ENCODE measurements at regions not wholly inside any gene's neighbourhood (a gene's known extent, or its start where the extent isn't known, plus 50 kb on each side); places are given as distances from the start of the nearest gene placed in this dataset.

DNA sequence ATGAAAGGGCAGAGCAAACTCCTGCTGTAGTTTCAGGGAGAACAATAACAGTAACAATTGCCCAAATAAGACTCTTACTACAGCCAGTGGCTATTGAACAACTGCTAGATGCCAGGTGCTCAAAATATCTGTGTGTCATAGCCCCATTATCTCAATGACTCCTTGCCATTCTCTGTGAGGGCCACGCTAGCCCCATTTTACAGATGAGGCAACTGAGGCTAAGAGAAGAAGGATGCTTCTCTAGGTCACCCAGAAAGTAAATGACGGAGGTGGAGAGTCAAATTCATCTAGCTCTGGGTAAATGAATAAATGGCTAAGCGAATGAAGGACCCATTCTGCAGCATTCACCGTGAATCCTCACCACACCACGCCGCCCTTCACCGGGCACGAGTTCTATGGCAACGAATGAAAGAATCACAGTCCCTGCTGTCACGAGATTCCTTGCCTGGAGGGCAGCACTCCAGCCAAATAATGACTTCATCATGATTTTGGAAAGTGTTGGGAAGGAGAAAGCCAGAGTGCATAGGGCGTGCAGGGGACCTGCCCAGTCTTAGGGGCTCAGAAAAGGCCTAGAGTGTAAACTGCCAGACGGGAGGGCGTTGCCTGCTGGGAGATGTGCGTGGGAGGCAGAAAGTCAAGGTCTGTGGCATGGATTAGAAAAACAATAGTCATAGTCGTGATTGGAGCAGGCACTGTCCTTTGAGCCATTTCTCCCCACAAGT lies 147.2 kb downstream of the C9orf50 start:
- DNase-seq (ENCODE audit: low read depth, low spot score), result no peak

- DNase-seq (ENCODE audit: low read depth, low spot score), result no peak
Measured at GRCh38 chr9:129472651-129473102, 148.2 kb downstream of the C9orf50 start.

DNA sequence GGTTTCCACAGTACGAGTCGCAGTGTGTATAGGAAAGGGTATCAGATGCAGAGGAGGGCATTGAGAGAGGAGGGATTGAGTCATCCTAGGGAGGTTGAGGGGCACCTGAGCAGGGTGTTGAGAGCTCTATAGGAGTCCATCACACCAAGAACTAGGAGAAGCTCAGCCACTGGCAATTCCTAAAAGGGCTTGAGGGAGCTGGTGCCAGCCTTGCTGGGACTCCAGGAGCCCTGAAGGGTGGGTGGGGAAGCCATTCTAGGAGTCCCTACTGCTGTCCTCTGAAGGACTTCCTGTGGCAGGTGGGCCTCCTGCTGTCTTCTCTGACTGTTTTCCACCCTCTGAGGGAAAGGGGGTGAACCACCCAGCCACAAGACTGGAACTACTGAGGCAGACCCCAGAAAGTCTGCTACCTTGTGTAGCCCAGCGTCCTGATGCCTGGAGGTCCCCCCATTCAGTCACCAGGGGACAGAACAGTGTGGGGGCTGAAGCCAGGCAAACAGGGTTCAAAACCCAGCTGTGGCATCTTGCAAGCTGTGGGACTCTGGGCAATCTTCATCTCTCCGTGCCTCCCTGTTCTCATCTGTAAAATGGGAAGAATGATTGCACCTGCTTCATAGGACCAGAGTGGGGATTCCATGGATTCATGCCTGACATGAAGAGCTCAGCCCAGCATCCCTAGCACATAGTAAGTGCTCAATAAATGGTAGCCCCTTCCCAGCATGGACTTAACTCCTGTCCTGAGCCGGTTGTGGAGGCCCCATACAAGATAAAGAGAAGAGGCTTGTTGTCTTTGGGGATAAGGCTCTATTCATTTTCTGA lies 149.5 kb downstream of the C9orf50 start:
- DNase-seq (ENCODE audit: low read depth, low spot score), result no peak

- no peak for DNase-seq (ENCODE audit: low read depth, low spot score)
Measured at GRCh38 chr9:129469988-129470316, 150.9 kb downstream of the C9orf50 start.

DNA sequence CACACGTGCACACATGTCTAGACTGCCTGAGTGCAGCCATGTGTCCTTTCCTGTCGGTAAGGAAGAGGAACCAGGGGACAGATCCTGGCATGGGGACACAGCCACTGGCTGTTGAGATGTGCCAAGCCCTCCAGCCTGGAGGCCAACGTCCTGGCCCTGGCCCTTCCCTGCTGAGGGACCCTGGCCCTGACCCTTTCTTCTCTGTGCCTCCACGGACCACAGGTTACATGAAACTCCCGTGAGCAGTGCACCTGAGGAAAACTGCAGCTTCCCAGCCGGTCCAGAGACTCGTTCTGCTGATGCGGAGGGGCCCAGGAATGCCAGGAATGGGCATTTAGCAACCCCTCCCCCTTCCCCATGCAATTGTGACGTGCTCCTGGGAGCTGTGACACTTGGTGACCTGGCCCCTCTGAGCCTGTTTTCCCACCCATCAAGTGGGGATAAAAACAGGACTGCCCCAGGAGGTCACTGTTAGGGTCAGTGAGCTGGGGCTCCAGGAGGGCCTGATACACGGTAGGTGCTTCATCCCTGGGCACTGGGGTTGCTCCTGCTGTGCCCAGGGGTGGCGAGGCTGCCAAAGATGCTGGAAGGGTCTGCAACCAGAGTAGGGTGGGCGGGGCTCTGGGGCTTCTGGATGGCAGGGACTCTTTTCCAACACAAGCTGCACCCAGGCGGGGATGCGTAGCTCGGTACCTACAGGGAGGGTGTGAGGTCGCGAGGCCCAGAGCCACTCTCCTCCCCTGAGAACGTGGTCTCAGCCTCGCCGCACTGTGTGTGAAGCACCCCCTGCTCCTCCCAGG lies 151.5 kb downstream of the C9orf50 start:
- DNase-seq (ENCODE audit: low read depth, low spot score), result peak; percentile 86

DNA sequence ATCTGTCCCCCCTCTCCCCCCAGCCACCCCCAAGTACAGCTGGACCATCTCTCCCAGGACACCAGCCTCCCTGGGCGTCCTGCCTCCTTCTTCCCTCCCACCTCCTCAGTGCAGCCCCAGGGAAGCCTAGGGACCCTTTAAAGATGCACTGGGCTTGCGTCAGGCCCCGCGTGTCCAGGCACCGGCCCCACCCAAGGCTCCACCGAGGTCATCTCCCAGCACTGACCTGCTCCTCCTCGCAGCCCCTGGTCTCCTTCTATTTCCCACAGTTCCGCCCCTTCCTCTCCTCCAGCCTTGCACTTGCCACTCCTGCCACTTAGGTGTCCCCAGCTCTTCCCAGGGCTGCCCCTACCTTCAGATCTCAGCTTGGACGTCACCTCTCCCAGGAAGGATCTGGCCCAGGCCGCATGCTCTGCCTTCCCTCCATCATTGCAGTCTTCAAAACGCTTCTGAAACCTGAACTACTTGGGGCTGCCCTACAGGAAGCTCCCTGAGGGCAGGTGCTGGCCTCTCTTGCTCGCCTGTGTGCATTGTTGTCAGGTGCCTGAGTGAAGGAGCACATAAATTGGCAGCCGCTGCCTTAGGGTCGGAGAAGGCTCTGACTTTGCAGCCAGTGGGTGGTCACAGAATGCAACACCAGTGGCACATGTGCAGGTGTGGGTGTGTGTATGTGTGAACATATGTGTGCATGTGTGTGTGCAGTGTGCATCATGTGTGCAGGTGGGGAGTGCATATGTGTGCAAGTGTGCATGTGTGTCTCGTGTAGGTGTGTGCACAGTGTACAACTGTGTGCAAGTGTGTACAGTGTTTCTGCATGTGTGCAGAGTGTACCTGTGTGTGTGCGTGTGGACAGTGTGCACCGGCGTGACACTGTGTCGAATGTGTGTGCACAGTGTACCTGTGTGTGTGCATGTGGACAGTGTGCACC lies 152.9 kb downstream of the C9orf50 start:
- DNase-seq (ENCODE audit: low read depth, low spot score), result peak; percentile 65

- no peak for DNase-seq (ENCODE audit: low read depth, low spot score)
Measured at GRCh38 chr9:129467004-129467588, 153.8 kb downstream of the C9orf50 start.

GRCh38 chr9:129465834-129466535 lies 154.9 kb downstream of the C9orf50 start:
- DNase-seq (ENCODE audit: low read depth, low spot score), result no peak

GRCh38 chr9:129464972-129465833 lies 155.7 kb downstream of the C9orf50 start:
- DNase-seq (ENCODE audit: low read depth, low spot score), result no peak

DNA sequence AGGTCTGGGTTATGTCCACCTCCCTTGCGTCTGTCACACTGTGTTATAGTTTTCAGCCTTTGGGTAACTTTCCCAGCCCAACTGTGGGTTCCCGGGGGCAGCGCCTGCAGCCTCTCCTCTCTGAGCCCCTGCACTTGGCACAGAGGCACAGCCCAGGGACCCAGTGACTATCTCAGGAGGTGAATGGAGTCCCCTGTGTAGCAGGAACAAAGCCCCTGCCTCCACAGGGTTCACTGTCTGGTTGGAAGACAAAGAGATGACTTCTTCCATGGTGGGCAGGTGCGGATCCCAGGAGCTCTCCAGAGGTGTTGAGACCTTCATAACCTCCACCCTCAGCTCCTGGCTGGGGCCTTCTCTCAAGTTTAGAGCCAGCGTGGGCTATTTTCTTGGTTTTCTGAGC lies 156.9 kb downstream of the C9orf50 start:
- no peak for DNase-seq (ENCODE audit: low read depth, low spot score)

DNA sequence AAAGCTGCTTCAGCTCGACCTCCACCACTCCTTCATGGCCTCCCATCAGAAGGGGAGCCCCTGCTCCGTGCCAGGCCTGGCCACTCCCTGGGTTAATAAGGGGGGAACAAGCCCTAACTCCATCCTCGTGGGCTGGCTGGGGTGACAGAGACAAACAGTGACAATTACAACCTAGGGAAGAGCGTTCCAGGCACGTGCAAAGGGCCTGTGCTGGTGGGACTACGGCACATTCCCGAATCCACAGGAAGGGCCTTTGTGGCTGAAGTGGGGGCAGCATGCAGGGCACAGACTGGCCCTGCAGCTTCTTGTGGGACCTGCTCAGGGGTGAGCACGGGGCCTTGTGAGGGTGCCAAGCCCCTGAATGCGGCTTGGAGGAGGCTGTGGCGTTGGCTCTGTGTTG lies 157.4 kb downstream of the C9orf50 start:
- no peak for DNase-seq (ENCODE audit: low read depth, low spot score)

DNA sequence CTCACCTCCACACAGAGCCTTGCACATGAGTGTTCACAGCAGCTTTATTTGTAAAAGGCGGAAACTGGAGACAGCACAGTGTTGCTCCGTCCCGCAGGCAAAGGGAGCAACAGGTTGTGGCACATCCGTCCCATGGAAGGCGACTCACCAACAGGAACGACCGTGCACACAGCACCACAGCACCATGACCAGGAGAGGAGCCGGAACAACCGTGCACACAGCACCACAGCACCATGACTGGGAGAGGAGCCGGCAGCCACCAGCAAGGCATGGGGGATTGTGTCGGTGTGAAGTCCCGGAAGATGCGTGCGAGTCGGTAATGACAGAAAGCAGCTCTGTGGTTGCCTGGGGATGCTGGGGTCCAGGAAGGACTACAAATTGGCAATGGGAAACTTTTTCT lies 158.5 kb downstream of the C9orf50 start:
- no peak for DNase-seq (ENCODE audit: low read depth, low spot score)

GRCh38 chr9:129460323-129461261 lies 160.3 kb downstream of the C9orf50 start:
- DNase-seq (ENCODE audit: low read depth, low spot score), result peak; percentile 93

DNA sequence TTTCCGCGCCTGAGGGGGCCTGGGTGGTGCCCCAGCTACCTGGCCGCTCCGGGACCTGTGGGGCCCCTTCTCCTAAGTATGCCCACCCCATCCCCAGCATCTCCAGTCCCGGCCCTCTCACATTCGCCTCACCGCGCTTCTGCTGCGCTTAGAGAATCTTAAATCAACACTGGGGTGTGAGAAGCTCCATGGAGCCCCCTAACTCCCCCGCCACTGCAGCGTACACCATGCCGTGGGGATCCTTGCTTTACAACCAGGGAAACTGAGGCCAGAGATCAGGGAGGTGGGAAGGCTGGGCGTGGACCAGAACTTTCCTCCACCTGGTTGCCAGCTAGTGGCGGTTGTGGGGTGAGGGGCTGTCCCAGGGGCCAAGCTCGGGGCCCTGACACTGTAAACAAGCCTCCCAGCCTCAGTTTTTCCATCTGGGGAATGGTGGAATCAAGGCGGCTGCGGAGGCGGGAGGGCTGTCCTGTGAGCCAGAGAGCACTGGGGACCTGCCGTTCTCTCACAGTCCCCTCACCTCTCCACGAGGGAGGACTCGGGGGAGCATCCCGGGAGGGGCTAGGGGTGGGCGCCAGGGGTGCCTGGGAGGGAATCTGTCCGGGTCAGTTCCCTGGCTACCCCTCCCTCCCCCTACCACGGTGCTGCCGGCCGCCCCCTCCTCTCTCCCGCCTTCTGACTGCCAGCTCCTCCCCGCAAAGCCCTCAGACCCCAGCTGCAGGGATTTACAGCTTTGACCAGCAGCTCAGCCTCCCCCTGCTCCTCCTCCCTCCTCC lies 161.2 kb downstream of the C9orf50 start:
- DNase-seq (ENCODE audit: low read depth, low spot score), result no peak

- peak; percentile 46 for DNase-seq (ENCODE audit: low read depth, low spot score)
Measured at GRCh38 chr9:129458663-129459546, 162.0 kb downstream of the C9orf50 start.

GRCh38 chr9:129458155-129458661 lies 162.7 kb downstream of the C9orf50 start:
- DNase-seq (ENCODE audit: low read depth, low spot score), result no peak
